Jurkat, Clone E6-1 (cell line): ENCODE measurements at regions not wholly inside any gene's neighbourhood (a gene's known extent, or its start where the extent isn't known, plus 50 kb on each side); places are given as distances from the start of the nearest gene placed in this dataset.
"Not testable (repeated sequence)": the region's sequence is repeated elsewhere in the genome, so short reads cannot be mapped to it uniquely, and the experiment has no call there.

Experiments
- DNase-seq: peaks from one replicate; pipeline ENCODE4 v3.0.0-alpha.2; 2011; ENCODE audit warnings: low read depth, low spot score
- H3K4me3 ChIP-seq: 2 replicates; pipeline ENCODE4 v1.5.1; 2011; ENCODE audit warnings: mild to moderate bottlenecking, low read length, control low read depth, moderate library complexity

DNA sequence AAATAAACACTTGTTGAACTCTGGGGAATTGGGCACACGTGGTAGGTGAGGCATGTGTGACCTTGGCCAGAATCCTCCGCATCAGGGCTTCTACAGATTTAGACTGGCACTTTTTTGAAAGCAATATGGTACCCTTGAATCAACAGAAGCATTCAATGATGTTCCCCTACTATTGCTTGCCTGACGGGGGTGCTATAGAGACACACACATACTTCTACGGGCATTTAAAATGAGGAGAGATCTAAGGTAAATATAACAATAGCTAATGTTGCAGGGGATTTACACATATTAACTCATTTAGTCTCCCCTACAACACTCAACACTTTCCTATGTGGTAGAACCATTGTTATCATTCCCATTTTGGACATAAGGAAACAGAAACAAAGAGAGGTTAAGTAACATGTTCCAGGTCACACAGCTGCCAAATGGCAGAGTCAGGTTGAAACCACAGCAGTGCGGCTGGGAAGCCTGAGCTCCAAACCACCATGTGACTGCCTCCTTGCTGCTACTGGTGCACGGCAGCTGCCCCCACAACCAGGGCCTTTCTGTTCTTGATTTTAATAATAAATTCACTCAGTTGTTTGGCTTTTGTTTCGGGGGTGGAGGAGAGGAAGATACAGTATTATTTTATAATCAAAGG lies 147.4 kb downstream of the ZNF281 start:
- DNase-seq, result peak; percentile 37
- no peak overlapping the region for H3K4me3 ChIP-seq

DNA sequence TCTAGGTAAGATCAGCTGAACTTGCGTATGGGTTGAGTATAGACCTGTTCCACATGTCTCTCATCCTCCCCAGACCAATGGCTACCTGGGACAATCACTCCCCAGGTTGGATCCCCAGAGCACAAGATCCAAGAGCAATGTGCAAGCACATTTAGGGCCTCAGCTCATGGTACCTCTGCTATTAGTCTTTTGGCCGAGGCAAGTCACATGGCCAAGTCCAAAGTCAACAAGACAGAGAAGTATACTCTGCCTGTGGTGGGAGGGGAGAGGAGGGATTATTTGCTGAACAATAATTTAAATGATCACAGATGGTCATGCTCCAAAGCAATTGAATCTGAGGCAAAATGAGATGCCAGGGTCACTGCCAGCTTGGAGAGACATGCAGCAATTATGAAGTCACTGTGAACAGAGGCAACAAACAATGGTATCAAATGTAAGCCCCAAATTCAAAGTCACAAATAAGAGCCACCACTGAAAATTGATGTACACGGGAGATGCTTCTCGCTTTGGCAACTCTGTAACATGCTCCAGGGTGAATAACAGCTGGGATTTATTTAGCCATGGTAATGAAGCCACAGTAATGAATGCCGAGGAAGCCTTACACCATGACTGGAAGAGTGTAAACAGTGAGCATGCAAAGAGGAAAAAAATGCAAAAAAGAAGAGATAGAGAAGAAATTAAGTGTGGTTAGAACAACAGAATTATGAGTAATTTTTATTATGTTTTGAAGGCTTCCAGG lies 149.1 kb downstream of the ZNF281 start:
- H3K4me3 ChIP-seq, result no peak overlapping the region
- DNase-seq, result no peak

DNA sequence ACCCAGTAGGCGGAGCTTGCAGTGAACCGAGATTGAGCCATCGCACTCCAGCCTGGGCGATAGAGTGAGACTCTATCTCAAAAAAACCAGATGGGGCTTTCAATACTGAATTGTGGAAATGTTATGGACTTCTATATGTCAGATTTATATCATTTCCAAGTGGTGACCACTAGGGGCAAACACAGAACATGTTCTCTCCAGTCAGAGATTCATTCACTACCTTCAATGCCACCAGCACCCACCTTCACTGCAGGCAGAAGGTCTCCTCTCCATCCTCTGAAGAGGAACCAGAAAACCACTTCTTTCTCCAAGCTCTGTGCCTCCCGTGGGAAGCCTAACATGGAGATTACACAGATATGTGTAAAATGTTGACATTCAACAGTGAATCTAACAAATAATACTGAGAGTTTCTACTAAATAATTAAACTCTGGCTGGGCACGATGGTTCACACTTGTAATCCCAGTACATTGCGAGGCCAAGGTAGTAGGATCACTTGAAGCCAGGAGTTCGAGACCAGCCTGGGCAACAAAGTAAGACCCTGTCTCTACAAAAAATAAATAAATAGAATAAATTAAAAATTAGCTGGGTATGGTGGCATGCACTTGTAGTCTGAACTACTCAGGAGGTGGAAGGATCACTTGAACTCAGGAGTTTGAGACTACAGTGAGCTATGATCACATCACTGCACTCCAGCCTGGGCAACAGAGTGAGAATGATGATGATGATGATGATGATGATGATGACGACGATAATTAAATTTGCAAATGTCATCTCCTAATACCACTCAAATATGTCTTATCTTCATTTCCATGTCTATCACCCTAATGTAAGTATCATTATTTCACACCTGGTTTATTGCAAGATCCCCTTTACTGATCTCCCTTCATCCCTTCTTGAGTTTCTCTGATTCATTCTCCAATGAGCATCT lies 151.1 kb downstream of the ZNF281 start:
- peak; percentile 32 for DNase-seq
- no peak overlapping the region for H3K4me3 ChIP-seq

- no peak overlapping the region for H3K4me3 ChIP-seq
- no peak for DNase-seq
These were observed 152.6 kb downstream of the ZNF281 start for GRCh38 chr1:200257235-200257634.

DNA sequence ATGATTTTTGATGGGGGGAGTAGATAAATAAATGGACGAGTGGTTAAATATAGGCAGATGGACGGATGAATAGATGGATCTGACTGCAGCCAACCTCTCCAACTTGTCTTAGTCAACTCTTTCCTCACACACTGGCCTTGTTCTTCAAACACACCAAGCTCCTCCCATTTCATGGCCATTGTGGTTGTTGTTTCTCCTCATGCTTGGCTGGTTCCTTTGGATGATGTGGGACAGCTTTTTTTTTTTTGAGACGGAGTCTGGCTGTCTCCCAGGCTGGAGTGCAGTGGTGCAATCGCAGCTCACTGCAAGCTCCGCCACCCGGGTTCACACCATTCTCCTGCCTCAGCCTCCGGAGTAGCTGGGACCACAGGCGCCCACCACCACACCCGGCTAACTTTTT lies 155.2 kb downstream of the ZNF281 start:
- not testable (repeated sequence) for H3K4me3 ChIP-seq, DNase-seq

GRCh38 chr1:200253774-200254495 lies 155.9 kb downstream of the ZNF281 start:
- no peak overlapping the region for H3K4me3 ChIP-seq
- DNase-seq, result no peak

- no peak overlapping the region for H3K4me3 ChIP-seq
- no peak for DNase-seq
These were observed 157.3 kb downstream of the ZNF281 start for GRCh38 chr1:200252531-200252930.

- DNase-seq, result no peak
- H3K4me3 ChIP-seq, result no peak overlapping the region
These were observed 159.4 kb downstream of the ZNF281 start for GRCh38 chr1:200250469-200250868.

DNA sequence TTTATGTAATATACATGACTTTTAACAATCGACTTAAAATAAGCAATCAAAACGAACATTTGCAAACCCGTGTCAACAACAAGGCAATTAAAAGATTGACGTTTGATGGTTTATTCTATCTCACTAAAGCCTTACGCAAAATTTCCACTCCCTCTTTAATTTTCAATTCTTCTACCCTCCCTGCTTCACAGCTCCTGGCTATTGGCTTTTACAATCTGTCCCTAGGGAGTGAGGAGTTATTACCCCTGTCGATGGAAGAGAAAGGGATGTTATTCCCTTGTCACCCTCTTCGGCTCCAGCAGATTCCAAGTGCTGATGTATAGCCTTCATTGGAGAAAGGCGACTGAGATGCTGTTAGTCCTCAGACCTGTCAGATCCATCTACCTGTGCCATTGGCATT lies 161.3 kb downstream of the ZNF281 start:
- DNase-seq, result no peak
- no peak overlapping the region for H3K4me3 ChIP-seq

GRCh38 chr1:200247518-200247917 lies 162.3 kb downstream of the ZNF281 start:
- DNase-seq, result no peak
- H3K4me3 ChIP-seq, result no peak overlapping the region

DNA sequence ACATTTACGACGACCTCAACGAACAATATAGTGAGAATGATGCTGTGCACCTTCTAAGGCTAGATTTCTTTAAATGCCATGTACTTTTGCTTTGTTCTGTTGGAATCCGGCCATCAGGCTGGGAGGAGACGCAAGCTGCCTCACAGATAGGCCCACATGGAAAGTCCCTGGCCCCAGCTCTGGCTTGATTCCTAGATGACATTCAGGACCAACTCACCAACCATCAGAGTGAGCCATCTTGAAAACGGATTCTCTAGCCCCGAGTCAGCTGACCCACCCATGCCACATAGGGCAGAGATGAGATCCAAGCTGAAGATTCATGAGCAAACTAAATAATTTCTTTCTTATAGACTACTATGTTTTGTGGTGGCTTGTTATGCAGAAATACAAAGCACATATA lies 164.4 kb downstream of the ZNF281 start:
- no peak overlapping the region for H3K4me3 ChIP-seq
- DNase-seq, result no peak

GRCh38 chr1:200243042-200243437 lies 166.8 kb downstream of the ZNF281 start:
- no peak overlapping the region for H3K4me3 ChIP-seq
- DNase-seq, result no peak

GRCh38 chr1:200242110-200243041 lies 167.5 kb downstream of the ZNF281 start:
- H3K4me3 ChIP-seq, result no peak overlapping the region
- DNase-seq, result no peak

DNA sequence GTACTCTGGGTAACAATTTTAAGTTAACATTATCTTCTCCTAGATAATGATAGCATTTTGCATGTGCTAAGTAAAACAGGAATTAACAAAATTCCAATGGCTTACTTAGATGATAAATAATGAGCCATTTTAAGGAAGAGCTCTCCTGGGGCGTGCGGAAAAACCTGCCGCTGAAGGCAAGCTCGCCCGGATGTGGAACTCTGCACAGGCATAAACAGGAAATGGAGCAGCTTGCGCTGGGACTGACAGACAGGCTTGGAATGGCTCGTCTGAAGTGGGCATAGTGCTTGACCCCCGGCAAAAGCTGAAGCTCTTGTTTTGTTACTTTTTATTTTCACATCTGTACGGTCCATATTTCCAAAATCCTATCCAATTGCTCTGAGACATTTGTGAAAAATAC lies 169.2 kb downstream of the ZNF281 start:
- DNase-seq, result no peak
- H3K4me3 ChIP-seq, result no peak overlapping the region

DNA sequence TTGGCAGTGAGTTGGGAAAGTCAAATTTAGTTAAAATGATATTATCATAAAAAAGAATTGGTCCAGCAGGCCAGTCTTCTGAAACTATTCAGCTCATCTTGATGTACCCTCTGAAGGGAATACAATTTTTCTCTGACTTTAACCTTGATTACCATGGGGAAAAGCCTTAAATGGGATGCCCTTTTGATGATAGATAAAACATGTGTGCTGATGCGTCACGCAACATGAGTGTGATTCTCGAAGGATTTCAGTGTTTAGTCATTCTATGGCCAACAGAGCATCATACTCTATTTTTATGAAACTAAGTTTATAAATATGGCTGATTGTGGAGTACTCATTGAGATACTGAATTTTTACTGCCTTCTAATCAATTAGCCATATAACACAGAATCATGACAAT lies 171.5 kb downstream of the ZNF281 start:
- H3K4me3 ChIP-seq, result no peak overlapping the region
- DNase-seq, result no peak

GRCh38 chr1:200237066-200237465 lies 172.8 kb downstream of the ZNF281 start:
- no peak overlapping the region for H3K4me3 ChIP-seq
- DNase-seq, result no peak

DNA sequence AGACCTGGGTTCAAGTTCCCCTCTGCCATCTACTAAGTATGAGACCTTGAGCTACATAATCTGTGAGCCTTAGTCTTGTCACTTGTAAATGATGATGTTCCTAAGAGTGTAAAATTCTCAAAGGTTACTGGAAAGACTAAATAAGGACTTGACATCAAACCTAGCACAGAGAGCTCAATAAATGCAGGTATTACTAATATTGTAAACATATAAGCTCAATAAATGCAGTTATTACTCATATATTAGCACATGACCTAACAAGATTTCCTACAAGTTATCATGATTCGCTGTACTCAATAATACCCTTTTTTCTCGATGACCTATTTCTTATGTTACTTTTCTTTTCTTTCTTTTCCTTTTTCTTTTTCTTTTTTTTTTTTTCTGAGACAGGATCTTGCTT lies 174.9 kb downstream of the ZNF281 start:
- no peak overlapping the region for H3K4me3 ChIP-seq
- no peak for DNase-seq

- H3K4me3 ChIP-seq, result no peak overlapping the region
- no peak for DNase-seq
These were observed 176.4 kb downstream of the ZNF281 start for GRCh38 chr1:200233393-200233792.
